NCI-H2171 (cell line): ENCODE measurements at regions not wholly inside any gene's neighbourhood (a gene's known extent, or its start where the extent isn't known, plus 50 kb on each side); places are given as distances from the start of the nearest gene placed in this dataset.

Source experiments
- DNase-seq: peaks from one replicate; lab custom pipeline; 2025; lab: John Stamatoyannopoulos, UW

DNA sequence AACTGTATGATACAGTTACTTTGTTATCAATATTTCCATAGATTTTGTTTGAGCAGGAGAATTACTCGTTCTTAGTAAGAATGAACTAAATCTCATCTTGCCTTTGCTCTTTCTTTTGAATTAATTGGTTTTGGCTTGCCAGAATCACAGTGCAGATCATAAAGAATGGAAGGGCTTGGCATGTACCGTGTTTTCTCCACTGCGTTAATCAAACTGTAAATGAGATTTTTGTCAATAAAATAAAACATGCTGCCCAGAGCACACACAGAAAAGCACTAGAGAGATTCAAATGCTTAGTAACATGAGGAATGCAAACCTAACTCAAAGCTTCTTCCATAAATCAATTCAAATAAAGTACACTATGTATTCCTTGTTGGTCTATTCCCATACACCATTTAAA lies 229.6 kb upstream of the CDH2 start:
- no peak for DNase-seq

GRCh38 chr18:28404694-28405093 lies 227.8 kb upstream of the CDH2 start:
- no peak for DNase-seq

DNA sequence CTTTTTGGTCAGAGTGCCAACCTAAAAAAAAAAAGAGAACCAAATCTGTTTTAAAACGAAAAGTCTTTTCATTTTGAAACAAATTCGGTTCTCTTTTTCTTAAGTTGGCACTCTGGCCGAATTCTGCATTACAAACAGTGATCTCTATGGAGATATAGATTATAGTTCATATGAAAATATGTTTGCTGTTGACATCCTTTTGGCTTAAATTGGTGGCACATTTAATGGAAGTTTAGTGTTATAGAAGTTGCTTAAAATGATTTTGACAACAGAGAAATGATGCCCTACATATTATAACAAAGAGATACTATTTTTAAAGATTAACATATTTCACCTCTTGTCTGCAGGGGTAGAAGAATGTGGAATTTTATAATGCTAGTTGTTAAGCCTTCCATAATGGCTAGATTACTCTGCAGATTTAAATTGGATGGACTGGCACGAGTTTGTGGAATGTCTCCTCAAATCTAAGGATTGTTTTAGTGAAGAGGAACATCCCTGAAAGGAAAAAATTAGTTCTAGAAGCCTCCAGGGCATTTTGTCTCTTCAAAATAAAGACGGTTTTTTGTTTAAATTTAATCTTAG lies 222.9 kb upstream of the CDH2 start:
- no peak for DNase-seq

- peak; percentile 25 for DNase-seq
Observed at GRCh38 chr18:28398471-28398870, 221.5 kb upstream of the CDH2 start.

DNA sequence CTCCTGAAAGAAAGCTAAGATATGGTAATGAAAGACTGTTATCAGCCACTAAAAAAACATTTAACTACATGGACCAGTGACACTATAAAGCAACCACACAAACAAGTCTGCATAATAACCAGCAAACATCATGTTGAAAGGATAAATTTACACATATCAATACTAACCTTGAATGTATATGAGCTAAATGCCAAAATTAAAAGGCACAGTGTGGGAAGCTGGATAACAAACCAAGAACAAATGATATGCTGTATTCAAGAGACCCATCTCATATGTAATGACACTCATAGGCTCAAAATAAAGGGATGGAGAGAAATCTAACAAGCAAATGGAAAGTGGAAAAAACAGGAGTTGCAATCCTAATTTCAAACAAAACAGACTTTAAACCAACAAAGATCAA lies 213.1 kb upstream of the CDH2 start:
- no peak for DNase-seq

GRCh38 chr18:28382215-28382879 lies 205.4 kb upstream of the CDH2 start:
- DNase-seq: no peak

DNA sequence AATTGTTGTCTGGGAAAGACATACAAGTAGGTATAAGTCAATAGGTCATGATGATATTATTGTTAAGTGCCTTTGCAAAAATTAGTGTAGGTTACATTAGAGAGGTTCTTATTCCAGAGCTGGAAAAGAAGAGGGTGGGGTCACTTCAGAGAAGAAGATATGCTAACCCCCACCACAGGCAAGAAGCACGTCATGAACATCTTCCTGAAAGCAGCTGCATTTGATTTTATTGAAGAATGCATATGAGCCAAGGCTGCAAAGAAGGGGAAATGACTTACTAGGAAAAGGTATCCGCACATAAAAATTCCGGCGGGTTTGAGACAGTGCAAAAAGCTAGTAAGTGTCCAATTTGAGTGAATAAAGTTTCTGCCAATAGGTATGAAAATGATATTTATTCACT lies 195.3 kb upstream of the CDH2 start:
- no peak for DNase-seq

DNA sequence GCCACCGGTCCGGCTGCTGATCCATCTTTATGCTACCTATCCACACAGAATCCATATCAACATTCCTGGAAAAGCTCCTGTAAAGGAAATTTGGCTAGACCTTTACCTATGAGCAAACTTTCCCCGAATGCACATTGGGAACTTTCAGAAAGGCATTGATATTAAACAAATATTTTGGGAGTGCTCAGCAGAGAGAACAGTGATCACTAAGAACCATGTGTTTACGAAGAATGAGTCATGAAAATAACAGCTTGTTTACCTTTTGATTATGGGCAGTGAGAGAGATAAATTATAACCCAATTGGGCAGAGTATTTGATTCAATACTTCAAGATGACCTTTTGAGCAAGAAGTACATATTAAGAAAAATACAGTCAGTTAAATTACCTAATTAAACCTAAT lies 189.7 kb upstream of the CDH2 start:
- DNase-seq: no peak

GRCh38 chr18:28365411-28365831 lies 188.5 kb upstream of the CDH2 start:
- DNase-seq: no peak

GRCh38 chr18:28363124-28363523 lies 186.2 kb upstream of the CDH2 start:
- DNase-seq: no peak

DNA sequence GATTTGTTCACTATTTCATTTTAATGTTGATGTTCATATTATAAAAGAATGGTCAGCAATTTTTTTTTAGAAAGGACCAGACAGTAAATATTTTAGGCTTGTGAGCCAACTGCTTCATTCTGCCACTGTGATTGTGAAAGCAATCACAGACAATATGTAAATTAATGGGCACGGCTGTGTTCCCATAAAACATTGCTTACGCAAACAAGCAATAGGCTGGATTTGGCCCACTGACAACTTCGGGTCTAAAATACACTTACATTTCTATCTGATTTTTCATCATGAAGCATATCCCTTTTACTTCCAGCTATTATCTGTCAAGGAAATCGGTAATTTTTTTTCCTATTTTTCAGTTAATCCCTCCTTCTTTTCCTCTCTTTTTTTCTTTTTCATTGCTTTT lies 182.2 kb upstream of the CDH2 start:
- no peak for DNase-seq

DNA sequence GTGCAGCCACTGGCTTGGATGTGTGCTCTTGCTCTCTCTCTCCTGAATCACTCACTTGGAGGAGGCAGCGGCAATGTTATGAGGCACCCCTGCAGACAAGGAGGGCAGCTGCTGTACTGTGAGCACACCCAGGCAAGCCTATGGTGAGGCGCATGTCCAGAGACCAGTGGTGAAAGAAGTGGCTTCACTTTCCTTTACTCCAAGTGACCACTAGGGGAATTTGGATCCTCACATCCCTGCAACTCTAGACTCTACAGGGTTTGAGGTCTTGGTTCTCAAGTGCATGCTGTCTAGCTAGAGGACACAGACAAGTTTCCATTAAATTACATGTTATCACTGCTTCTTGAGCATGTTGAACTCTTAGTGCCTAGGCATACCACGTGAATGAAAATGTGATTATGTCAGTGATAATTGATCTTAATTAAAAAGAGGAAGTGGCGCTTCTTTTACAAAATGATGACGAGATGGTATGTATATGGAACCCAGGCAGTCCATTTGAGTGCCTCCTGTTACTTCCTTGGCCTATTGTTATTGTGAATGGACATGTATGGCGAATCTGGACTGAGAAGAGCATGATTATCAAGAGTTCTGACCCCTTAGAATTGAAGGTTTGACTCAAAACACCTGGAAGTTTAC lies 181.0 kb upstream of the CDH2 start:
- no peak for DNase-seq

DNA sequence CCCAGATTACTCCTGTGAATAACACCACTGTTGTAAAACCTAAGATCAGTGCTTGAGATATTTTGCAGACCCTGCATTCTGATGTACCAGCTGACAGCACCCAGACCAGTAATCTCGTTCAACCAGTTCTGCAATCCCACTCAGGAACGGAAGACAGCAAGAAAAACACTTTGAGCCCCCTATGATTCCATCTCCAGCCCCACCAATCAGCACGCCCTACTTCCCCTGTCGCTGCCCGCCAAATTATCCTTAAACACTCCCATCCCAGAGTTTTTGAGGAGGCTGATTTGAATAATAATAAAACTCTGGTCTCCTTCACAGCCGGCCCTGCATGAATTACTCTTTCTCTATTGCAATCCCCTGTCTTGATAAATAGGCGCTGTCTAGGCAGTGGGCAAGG lies 173.9 kb upstream of the CDH2 start:
- DNase-seq: no peak

DNA sequence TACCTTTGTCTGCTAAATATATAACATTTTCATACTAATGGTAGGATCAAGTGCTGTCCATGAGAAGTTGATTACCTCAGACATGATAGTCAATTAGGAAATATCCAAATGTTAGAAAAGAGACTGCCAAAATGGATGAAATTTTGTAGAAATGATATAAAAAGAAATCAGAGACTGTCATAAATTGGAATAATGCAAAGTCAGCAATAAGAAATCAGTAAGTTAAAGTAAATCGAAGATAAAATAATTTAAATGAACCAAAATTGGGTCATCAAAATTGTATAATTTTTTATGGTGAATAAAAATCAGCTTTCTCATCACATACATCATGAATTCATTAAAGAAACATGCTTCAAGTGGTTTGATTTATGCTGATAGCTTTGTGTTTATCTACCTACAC lies 165.3 kb upstream of the CDH2 start:
- DNase-seq: no peak

GRCh38 chr18:28338316-28338715 lies 161.4 kb upstream of the CDH2 start:
- DNase-seq: no peak

DNA sequence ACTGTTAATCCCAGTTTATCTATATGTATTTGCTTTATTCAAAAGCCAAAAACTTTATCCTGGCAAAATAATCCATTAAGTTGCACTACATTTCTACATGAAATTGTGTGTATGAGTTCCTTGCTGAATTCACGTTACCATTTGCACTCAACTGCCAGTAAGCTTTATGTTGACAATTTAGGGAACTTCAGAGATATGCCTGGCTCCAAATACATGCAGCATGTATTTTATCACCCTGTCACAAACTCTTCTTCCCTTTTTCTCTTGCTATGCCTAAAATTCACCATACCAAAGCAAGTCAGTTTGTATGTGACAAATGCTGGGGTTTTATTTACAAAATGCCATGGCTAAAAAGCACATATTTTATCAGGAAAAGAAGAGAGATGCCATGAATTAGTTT lies 157.6 kb upstream of the CDH2 start:
- DNase-seq: no peak

DNA sequence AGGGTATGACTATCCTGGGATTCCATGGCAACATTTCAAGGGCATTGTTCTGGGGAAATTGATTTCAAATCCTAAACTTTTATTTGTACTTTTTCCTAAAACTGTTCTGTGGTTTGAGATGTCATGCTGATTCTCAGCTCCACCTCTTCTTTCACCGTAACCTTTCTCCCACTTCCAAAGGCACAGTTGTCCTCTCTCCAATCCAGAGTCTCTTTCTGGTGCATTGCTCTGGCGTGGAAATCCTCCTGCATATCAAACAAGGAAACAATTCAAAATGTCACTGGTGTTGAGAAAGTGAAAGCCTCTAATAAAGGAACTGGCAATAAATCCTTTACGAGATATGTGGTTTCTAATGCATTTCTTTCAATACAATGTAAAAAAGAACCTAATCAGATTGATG lies 155.1 kb upstream of the CDH2 start:
- no peak for DNase-seq

DNA sequence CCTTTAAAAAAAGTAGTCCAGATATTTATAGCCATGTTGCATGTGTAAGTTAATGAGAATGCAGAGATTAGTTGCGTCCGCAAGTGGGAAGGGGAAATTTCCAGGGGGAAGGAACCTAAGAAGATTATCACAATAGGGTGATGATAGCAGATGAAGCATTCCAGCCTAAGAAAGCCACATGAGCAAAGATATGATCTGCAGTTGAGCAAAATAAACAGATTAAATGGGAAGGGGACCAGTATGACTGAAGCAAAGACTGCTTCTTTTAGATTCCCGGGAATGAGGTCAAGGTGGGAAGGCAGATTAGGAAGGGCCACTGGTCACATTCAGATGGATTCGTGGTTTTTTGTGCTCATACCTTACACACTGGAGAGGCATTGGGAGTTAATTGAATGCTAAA lies 154.6 kb upstream of the CDH2 start:
- DNase-seq: no peak

GRCh38 chr18:28313602-28314001 lies 136.7 kb upstream of the CDH2 start:
- DNase-seq: no peak

GRCh38 chr18:28288784-28289183 lies 111.9 kb upstream of the CDH2 start:
- DNase-seq: no peak

GRCh38 chr18:28287146-28287545 lies 110.2 kb upstream of the CDH2 start:
- no peak for DNase-seq

- DNase-seq: no peak
Observed at GRCh38 chr18:28284132-28284531, 107.2 kb upstream of the CDH2 start.

DNA sequence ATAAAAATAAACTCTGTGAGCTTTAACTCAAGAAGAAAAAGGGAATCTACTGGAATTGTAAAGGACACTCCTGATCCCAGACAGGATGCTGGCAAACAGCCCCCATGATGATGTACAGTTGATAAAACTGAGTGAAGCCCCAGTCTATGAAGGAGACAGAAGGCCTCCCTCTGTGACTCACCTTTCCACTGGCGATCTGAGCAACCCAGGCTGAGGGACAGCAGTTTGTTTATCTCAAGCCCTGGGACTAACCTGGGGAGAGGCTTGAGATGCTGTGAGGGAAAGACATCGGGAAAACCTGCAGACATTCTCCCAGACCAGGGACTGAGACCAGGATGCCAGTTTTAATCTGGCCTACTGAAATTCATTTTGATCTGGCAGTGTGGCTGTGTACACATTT lies 104.5 kb upstream of the CDH2 start:
- no peak for DNase-seq

DNA sequence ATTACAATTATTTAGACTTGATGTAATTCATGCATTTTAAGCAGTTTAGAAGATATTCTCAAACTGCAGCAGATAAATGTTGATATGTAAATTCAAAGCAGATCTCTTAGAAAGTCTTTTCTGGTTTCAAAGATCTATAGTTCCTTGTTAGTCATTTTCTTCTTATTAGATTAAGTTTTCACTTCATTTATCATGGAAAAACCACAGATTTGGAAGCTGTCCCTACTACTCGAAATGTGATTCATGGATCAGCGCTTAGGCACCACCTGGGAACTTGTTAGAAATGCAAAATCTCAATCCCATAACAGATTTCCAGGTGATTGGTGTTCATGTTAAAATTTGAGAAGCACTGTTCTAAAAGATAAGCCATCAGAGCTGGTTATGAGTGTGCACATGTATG lies 92.8 kb upstream of the CDH2 start:
- no peak for DNase-seq
